Stimulated activated memory B cell treated with anti-CD40 and anti-IgM and Interleukin-4, amounts not matched to agents 10 μg/mL and 1 μg/mL and 100 μg/mL, for 72 hours (primary cell): ENCODE measurements at regions not wholly inside any gene's neighbourhood (a gene's known extent, or its start where the extent isn't known, plus 50 kb on each side); places are given as distances from the start of the nearest gene placed in this dataset.

Source experiments
- ATAC-seq: fragments of 150-1000 bp; cut with Tn5 transposase; 2 replicates; pipeline ENCODE4 v1.10.0; 2021
- H3K27ac Mint-ChIP-seq: one replicate; pipeline ENCODE4 v1.8.0; 2022; ENCODE audit warnings: mild to moderate bottlenecking, mixed read lengths
- H3K27me3 Mint-ChIP-seq: one replicate; pipeline ENCODE4 v1.8.0; 2022; ENCODE audit warnings: mixed read lengths
- H3K36me3 Mint-ChIP-seq: one replicate; pipeline ENCODE4 v1.8.0; 2022; ENCODE audit warnings: mixed read lengths
- H3K4me1 Mint-ChIP-seq: one replicate; pipeline ENCODE4 v1.8.0; 2022; ENCODE audit warnings: mixed read lengths
- H3K4me3 Mint-ChIP-seq: one replicate; pipeline ENCODE4 v1.8.0; 2022; ENCODE audit warnings: mild to moderate bottlenecking, moderate library complexity, mixed read lengths
- H3K9me3 Mint-ChIP-seq: one replicate; pipeline ENCODE4 v1.8.0; 2022; ENCODE audit warnings: mixed read lengths

DNA sequence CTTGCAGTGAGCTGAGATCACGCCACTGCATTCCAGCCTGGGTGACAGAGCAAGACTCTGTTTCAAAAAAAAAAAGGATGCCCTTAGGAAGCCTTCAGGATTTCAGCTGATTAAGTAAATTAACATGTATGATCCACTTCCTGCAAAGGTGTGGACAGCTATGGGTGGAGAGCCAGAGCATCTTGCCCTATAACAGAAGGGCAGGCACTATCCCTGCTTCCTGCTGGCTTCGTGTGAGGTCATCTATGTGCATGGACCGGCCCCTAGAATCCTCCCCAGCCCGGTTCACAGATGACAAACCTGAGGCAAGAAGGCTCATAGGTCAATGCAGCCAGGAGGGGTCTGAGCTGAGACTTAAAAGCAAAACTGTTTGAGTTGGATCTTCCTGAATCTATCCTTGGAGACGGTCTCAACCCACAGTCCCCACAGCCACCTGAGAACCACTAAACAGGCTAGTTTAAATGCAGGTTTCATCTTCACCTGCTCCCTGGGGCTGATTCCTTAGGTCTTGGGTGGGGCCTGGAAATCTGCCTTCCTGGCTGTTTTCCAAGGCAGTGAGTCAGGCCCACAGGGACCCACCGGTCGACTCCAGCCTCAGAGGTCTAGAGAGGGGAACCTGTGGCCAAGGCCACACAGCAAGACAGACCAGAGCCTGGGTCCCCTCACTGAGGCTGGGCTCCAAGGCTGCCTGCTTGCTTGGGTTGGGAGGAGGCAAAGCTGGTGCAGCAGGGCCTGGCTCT is 55.2 kb upstream of the MPEG1 start:
- no peak overlapping the region for H3K4me3 Mint-ChIP-seq
- peak overlapping the region; percentile 69 for H3K27ac Mint-ChIP-seq
- H3K36me3 Mint-ChIP-seq: no peaks in the 10 kb centered on the region
- ATAC-seq: no peak
- H3K4me1 Mint-ChIP-seq: peaks cover 92% of the 10 kb centered on the region
- no peaks in the 10 kb centered on the region for H3K9me3 Mint-ChIP-seq
- no peaks in the 10 kb centered on the region for H3K27me3 Mint-ChIP-seq

DNA sequence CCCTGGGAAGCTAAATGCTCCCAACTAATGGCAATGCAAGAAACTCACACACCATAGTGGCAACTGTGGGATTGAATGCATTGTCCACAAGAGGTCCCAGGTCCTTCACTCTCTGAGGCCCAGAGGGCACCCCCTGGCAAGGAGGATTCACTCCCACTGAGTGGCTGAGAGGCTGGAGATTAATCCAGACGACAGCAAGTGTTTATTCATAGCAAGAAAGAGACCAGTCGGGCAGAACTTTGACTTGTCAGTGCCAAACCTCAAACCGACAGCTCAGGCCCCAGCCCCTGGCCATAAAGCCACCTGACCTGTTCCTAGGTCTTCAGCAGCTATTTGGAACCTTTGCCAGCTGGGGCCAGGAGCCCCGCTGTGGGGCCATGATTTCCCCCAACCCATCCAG is 54.5 kb upstream of the MPEG1 start:
- peak; percentile 80 for ATAC-seq
- Mint-ChIP-seq H3K36me3 (no peaks in the 10 kb centered on the region), H3K27me3 (no peaks in the 10 kb centered on the region), H3K4me1 (peaks cover 91% of the 10 kb centered on the region), H3K9me3 (no peaks in the 10 kb centered on the region), H3K27ac (peak overlapping the region; percentile 69), H3K4me3 (no peak overlapping the region)

DNA sequence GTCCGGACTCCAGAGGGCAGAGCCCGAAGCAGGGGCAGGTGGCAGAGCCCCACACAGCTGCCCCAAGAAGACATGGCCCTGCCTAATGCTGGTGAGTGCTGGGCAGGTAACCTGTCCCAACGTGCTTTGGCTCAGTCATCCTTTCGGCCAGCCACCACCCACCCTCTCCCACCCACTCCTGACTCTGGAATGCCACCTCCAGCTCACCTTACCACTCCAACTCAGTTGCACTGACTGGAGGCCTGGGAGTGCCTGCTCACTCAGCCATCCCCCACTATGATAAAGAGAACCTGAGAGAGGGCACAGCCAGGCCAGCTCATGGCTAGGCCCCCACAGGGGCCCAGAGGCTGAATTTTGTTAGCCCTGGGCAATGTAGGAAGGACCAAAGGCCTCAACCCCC is 53.8 kb upstream of the MPEG1 start:
- peaks cover 86% of the 10 kb centered on the region for H3K4me1 Mint-ChIP-seq
- peak overlapping the region; percentile 69 for H3K27ac Mint-ChIP-seq
- no peaks in the 10 kb centered on the region for H3K9me3 Mint-ChIP-seq
- no peak overlapping the region for H3K4me3 Mint-ChIP-seq
- no peaks in the 10 kb centered on the region for H3K36me3 Mint-ChIP-seq
- H3K27me3 Mint-ChIP-seq: no peaks in the 10 kb centered on the region
- ATAC-seq: no peak

DNA sequence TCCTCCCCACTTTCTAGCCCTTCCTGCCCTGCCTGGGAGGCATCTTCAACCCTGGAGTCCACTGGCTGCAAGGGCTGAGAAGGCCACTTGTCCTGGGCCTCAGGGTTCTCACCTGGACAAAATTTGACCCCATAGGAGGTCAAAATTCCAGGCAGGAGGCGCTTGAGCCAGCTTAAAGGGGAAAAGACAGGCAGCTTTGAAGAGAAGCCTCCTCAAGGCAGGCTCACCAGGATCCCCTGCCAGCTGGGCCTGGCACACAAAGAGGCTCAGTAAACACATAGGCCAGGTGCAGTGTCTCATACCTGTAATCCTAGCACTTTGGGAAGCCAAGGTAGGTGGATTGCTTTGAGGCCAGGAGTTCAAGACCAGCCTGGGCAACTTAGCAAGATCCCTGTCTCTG is 53.0 kb upstream of the MPEG1 start:
- no peak overlapping the region for H3K4me3 Mint-ChIP-seq
- H3K9me3 Mint-ChIP-seq: no peaks in the 10 kb centered on the region
- H3K36me3 Mint-ChIP-seq: no peaks in the 10 kb centered on the region
- H3K4me1 Mint-ChIP-seq: peaks cover 86% of the 10 kb centered on the region
- H3K27me3 Mint-ChIP-seq: no peaks in the 10 kb centered on the region
- no peak for ATAC-seq
- H3K27ac Mint-ChIP-seq: peak overlapping the region; percentile 52

DNA sequence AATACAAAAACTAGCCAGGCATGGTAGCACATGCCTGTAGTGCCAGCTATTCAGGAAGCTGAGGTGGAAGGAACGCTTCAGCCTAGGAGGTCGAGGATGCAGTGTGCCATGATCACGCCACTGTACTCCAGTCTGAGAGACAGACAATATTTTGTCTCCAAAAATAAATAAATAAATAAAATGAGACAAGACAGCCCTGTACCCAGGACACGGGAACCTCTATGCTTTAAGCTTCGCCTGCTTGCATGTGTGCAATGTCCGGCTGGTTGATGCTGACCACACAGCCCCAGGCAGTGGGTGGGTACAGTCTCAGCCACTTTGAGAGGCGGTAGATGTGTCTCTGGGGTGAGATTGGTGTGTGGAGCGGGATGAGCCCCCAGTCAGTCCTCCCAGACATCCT is 52.0 kb upstream of the MPEG1 start:
- no peaks in the 10 kb centered on the region for H3K36me3 Mint-ChIP-seq
- H3K27ac Mint-ChIP-seq: no peak overlapping the region
- H3K9me3 Mint-ChIP-seq: no peaks in the 10 kb centered on the region
- ATAC-seq: no peak
- H3K4me1 Mint-ChIP-seq: peaks cover 84% of the 10 kb centered on the region
- H3K27me3 Mint-ChIP-seq: no peaks in the 10 kb centered on the region
- no peak overlapping the region for H3K4me3 Mint-ChIP-seq

DNA sequence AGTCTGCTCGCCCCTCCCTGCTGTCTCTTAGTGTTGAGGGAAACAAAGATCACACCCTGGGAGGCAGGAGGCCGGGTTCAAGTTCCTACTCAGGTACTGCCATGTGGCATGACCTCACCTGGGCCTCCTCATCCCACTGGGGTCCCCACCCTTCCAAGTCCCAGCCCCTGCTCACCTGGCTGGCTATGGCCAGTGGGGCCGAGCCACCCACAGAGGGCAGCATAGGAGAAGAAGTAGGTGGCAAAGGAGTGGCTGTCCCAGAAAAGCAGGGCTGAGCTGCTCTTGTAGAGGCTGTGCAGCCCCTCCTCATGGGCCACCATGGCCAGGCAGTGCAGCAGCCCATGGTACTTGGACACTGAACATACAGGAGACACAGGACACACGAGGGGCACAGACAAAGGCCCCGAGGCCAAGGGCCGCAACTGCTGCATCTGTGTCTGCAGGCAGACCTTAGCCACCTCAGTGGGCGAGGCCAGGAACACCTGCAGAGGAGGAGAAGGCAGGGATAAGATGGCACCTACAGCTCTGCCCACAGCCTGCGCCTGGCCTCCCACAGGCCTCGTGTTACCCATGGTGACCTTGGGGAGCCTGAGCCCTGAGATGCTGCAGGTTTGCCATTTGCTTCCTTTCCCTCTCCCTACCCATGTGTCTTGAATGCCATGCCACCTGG is 50.6 kb upstream of the MPEG1 start:
- Mint-ChIP-seq H3K27me3 (no peaks in the 10 kb centered on the region), H3K4me1 (peaks cover 78% of the 10 kb centered on the region), H3K36me3 (no peaks in the 10 kb centered on the region), H3K9me3 (no peaks in the 10 kb centered on the region), H3K4me3 (no peak overlapping the region), H3K27ac (no peak overlapping the region)
- peak; percentile 53 for ATAC-seq
